ENCODE measurements at regions not wholly inside any gene's neighbourhood (a gene's known extent, or its start where the extent isn't known, plus 50 kb on each side); places are given as distances from the start of the nearest gene placed in this dataset.

DNA sequence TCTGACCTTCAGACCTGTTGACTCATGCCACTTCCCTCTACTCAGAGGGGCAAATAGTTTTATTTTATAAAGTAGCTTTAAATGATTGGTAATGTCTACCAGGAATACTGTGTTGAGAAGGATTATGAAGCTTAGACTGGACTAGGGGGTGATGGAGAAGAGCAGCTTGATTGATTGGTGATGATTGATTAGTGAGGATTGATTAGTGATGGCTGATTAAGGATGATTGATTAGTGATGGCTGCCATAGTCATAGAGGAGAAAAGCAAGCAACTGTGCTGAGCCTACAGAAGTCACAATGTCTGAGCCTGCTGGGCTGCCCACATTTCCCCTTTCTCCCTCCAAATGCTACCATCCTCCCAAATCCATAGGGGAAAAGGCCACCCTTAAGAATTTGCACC is 206.8 kb upstream of the SALL1 start:
- no peak for DNase-seq

- no peak for DNase-seq
These were observed 204.8 kb upstream of the SALL1 start for GRCh38 chr16:51355875-51356274.

DNA sequence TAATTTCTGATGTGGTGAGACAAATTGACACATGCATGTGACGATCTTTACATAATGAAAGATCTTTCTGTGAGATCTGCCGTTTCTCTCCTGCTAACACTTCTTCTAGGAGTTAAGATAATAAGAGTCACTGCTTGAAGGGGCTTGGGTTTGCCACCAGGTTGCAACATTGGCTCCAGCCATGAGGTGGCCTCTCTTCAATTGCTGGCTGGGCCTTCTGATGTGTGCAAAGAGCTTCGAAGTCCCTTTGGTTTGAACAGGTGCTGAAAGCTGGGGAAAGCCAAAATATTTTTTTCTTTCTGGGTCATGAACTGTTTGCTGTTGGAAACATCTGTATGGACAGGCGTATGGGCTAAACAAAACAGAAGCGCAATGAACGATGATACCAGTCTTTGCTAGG is 204.1 kb upstream of the SALL1 start:
- DNase-seq: no peak

GRCh38 chr16:51353055-51353454 is 202.0 kb upstream of the SALL1 start:
- no peak for DNase-seq

DNA sequence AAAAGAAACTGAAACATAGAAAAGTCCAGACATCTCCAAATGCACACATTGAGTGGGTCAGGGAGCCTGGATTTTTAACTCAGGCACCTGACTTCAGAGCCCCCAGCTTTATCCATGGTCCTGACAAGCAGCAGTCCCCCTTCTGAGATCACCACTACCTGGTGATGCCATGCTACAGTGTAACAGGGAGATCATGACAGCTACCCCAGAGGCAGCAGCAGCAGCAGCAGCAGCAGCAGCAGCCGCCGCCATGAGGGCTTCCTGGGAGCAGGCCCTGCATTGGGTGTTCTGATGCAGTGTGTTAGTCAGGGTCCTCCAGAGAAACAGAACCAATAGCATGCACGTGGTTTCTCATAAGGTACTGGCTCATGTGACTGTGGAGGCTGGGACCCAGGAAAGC is 198.6 kb upstream of the SALL1 start:
- DNase-seq: no peak

DNA sequence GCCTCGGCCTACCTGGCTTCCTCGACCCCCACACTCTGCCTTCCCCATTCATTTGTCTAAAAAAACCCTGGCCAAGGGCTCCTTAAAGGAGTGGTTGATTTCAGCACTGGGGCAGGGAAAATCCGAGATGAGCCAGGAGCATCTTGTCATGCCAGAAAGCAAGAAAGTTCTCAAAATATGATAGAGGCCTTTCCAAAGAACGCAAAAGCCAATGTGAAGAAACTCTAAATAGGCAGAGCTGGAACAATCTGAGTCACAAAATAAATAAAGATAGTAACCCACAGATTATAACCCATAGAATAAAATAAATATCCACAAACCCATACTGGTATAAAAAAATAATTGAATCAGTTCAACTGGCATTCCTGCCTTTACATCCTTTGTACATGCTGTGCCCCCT is 192.3 kb upstream of the SALL1 start:
- DNase-seq: no peak

DNA sequence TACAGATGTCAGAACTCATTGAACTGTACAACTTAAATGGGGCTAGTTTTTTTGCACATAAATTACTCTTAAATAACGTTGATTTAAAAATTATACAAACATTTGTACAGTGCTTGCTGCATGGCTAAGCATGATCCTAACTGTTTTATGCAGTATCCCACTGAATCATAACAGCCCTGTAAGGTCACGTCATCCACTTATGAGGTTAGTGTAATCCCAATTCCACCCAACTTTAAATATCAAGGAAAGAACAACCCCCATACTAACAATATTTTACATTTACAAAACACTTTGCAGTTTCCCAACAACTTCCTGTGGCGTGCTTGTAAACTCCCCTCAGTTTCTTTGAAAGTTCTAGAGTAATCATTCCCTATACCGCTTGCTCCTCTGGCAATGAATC is 190.1 kb upstream of the SALL1 start:
- DNase-seq: no peak

- DNase-seq: no peak
These were observed 186.6 kb upstream of the SALL1 start for GRCh38 chr16:51337662-51338061.

DNA sequence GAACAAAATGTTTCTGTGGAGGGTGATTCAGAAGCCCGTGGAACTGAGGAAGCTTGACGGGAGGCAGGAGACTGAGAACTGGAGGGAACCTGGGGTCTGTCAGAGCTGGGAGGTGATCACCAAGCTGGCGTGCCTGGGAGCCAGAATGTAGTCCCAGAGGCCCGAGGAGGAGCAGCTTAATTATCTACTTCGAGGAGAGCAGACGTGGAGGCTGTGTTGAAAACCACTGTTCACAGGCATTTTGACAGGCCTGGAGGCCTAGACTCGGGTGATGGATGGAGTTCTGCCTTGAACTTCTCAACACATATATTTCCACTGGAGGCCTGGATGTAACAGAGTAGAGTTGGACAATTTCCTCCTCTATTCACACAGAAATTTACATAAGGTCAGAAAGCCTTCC is 177.7 kb upstream of the SALL1 start:
- no peak for DNase-seq

DNA sequence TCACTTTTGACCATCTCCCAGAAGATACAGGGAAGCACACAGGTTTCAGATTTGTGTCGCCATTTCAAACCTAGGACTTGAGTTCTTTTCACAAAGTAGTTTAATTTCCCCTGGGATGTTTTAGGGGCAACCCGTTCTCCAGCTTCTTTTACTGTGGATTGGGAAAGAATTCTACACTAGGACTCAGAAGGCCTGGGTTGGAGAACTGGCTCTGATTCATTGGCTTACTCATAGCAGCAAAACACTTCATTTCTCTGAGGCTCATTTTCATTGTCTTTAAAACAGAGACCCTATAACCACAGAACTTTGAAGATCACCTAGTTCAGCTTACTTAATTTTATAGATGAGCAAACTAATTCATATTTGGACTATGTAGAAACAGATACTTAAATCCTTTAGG is 175.9 kb upstream of the SALL1 start:
- no peak for DNase-seq

GRCh38 chr16:51326131-51326856 is 175.2 kb upstream of the SALL1 start:
- no peak for DNase-seq

- no peak for DNase-seq
These were observed 170.2 kb upstream of the SALL1 start for GRCh38 chr16:51321251-51321650.

- no peak for DNase-seq
These were observed 166.5 kb upstream of the SALL1 start for GRCh38 chr16:51317575-51317974.

- no peak for DNase-seq
These were observed 162.1 kb upstream of the SALL1 start for GRCh38 chr16:51313198-51313597.

GRCh38 chr16:51312363-51313150 is 161.5 kb upstream of the SALL1 start:
- DNase-seq: no peak

GRCh38 chr16:51310159-51310558 is 159.1 kb upstream of the SALL1 start:
- no peak for DNase-seq

- no peak for DNase-seq
These were observed 156.0 kb upstream of the SALL1 start for GRCh38 chr16:51306886-51307595.

DNA sequence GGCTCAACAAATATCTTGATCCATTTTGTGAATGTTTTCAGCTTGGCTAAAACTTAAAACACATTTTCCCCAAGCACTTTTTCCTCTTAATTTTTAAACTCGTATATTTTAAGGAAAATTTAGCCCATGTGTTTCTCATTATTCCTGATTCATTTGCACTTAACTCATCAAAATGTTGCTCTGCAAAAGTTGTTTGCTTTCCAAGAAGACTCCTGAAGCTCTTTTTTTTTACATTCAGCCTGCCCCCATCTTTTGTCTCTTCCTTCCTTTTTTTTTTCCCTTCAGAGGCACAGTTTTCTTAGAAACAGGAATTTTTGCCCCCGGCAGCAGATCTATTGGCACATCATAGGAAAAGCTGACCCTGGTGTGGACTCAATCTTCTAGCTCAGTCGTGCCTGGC is 155.0 kb upstream of the SALL1 start:
- no peak for DNase-seq

DNA sequence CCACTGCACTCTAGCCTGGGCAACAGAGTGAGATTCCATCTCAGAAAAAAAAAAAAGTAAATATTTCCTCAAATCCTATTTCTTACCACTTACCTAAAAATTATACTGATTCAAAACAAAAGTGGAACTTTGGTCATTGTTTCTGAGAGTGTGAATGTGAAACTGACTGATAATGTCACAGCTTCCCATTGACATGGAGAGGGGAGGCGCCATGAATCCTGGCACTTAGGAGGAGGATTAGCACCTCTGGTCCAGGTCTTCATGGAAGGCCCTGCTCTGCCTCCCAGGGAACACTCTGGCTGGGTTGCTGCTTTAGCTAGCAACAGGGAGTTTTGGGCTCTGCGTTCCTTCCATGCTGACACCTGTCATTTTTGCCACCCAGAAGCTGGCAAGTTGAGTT is 154.3 kb upstream of the SALL1 start:
- no peak for DNase-seq

DNA sequence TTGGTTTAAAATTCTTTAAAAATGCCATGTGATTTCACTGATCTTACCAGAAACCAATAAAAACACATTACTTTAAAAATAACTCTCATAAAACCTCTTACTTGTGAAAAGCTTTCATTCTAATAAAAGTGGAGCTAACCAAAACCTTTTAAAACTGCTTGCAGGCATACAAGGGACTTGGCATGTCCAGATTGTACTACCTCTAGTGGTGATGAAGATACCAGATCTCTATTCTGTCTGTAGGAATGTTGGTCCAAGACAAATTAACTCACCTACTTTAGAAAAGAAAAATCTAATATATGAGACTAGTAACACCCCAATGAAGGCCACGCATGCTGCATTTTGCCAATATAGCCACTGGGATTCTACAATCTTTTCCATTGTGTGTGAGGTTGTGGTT is 151.0 kb upstream of the SALL1 start:
- no peak for DNase-seq

DNA sequence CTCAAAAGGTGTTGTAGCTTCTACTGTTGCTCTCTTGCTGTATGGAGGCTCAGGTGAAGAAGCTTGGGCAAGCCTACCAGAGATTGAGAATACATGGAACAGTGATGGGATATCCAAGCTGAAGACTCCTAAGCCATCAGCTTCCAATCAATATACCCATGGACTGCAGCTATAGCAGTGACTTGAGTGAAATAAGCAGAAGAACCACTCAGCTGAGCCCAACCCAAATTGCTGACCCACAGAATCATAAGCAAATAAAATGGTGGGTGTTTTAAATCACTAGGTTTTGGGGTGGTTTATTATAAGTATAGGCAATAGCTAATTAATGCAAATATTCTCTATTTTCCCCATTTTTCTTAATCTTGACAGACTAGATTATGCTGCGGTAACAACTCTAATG is 147.7 kb upstream of the SALL1 start:
- DNase-seq: no peak

- no peak for DNase-seq
These were observed 139.6 kb upstream of the SALL1 start for GRCh38 chr16:51290442-51291285.

GRCh38 chr16:51289336-51289735 is 138.3 kb upstream of the SALL1 start:
- DNase-seq: no peak
